HCT116 (cell line): ENCODE measurements at regions not wholly inside any gene's neighbourhood (a gene's known extent, or its start where the extent isn't known, plus 50 kb on each side); places are given as distances from the start of the nearest gene placed in this dataset.

ENCODE experiments used
- ATAC-seq: fragments of 200-7000 bp; cut with Tn5 transposase; 2 replicates; pipeline ENCODE4 v1.9.1; 2020; ENCODE audit warnings: mild to moderate bottlenecking, moderate library complexity
- BruUV-seq: library from RNA; stranded (reverse); fragments of 400-500 nt; replicated peaks from 2 replicates; lab custom pipeline; 2021; lab: Mats Ljungman, UMichigan
- CTCF ChIA-PET: fragments of 300-600 bp; sonication (Branson Sonifier 250); formaldehyde crosslinking; loops from one replicate; lab custom pipeline; 2021; ENCODE audit warnings: antibody characterized with exemption; lab: Charles Lee
- POLR2A ChIA-PET: fragments of 300-600, 350-600 bp; sonication (Branson Sonifier 250); formaldehyde crosslinking; loops from one replicate; lab custom pipeline; 2021; ENCODE audit warnings: antibody characterized with exemption; lab: Charles Lee
- RAD21 ChIA-PET, 2 experiments: fragments of 300-600 bp; sonication (Branson Sonifier 250); formaldehyde crosslinking; loops; one replicate each; lab custom pipeline; 2023; ENCODE audit warnings: low total read pairs in 2 of 2; ENCODE audit not compliant: uncharacterized antibody in 2 of 2, unreplicated experiment in 2 of 2, low non-redundant PET in 1 of 2; lab: Charles Lee
- DNase-seq: peaks from one replicate; pipeline ENCODE4 v3.0.0-alpha.2; 2010; ENCODE audit warnings: low read depth, low spot score
- H2AFZ ChIP-seq: fragments of 200-600 bp; shearing (Covaris generic), sonication (generic); 2 replicates; pipeline ENCODE4 v1.6.1; 2017; ENCODE audit warnings: low read depth, mixed run types, mixed read lengths, antibody characterized with exemption, low read length; ENCODE audit not compliant: poor library complexity, severe bottlenecking
- H3K27ac ChIP-seq: 2 replicates; pipeline ENCODE4 v1.5.1; 2012; ENCODE audit warnings: low read depth, low read length
- H3K27me3 ChIP-seq: fragments of 200-600 bp; sonication (generic); 2 replicates; pipeline ENCODE4 v1.6.1; 2016; ENCODE audit warnings: mixed run types, low read length, mixed read lengths; ENCODE audit not compliant: insufficient read depth
- H3K36me3 ChIP-seq, 2 experiments: fragments of 200-500 bp in 1 of 2; fragments of 200-600 bp in 1 of 2; sonication (Bioruptor generic) in 1 of 2; sonication (generic) in 1 of 2; 2 replicates each; pipeline versions ENCODE4 v1.5.1 to v1.6.1; 2014 to 2016; ENCODE audit warnings: low read length in 2 of 2, inconsistent platforms in 1 of 2, mixed read lengths in 1 of 2, mixed run types in 1 of 2; ENCODE audit not compliant: insufficient read depth in 2 of 2, control insufficient read depth in 1 of 2
- H3K4me1 ChIP-seq, 2 experiments: fragments of 200-600 bp in 1 of 2; sonication (generic) in 1 of 2; 2 replicates each; pipeline versions ENCODE4 v1.5.1 to v1.6.1; 2012 to 2017; ENCODE audit warnings: low read length in 2 of 2, inconsistent platforms in 1 of 2, mild to moderate bottlenecking in 1 of 2, mixed read lengths in 1 of 2, mixed run types in 1 of 2, moderate library complexity in 1 of 2; ENCODE audit not compliant: insufficient read depth in 2 of 2, control insufficient read depth in 1 of 2
- H3K4me2 ChIP-seq: fragments of 200-600 bp; sonication (generic); 2 replicates; pipeline ENCODE4 v1.6.1; 2017; ENCODE audit warnings: mixed run types, low read length, mixed read lengths
- H3K4me3 ChIP-seq, 2 experiments: fragments of 200-600 bp in 1 of 2; sonication (generic) in 1 of 2; replicated peaks in 1 of 2; 2 replicates each; pipeline ENCODE4 v1.5.1; 2011 to 2016; ENCODE audit warnings: low read length in 2 of 2, control low read depth in 1 of 2, low read depth in 1 of 2, mild to moderate bottlenecking in 1 of 2, mixed read lengths in 1 of 2, mixed run types in 1 of 2
- H3K79me2 ChIP-seq: fragments of 200-600 bp; sonication (generic); 2 replicates; pipeline ENCODE4 v1.6.1; 2017; ENCODE audit warnings: mild to moderate bottlenecking, mixed run types, low read length, moderate library complexity, mixed read lengths; ENCODE audit not compliant: insufficient read depth
- H3K9ac ChIP-seq: fragments of 200-600 bp; sonication (generic); 2 replicates; pipeline ENCODE4 v1.6.1; 2016; ENCODE audit warnings: low read length, mixed read lengths
- H3K9me2 ChIP-seq: fragments of 200-600 bp; sonication (generic), shearing (Covaris generic); 2 replicates; pipeline ENCODE4 v1.6.1; 2017; ENCODE audit warnings: mixed run types, mild to moderate bottlenecking, moderate library complexity; ENCODE audit not compliant: insufficient read depth
- H3K9me3 ChIP-seq, 2 experiments: fragments of 200-500 bp in 1 of 2; fragments of 200-600 bp in 1 of 2; sonication (Bioruptor generic) in 1 of 2; sonication (generic) in 1 of 2; 2 replicates each; pipeline ENCODE4 v1.6.1; 2014 to 2017; ENCODE audit warnings: low read length in 2 of 2, mixed read lengths in 2 of 2, inconsistent platforms in 1 of 2, low read depth in 1 of 2, mild to moderate bottlenecking in 1 of 2, mixed run types in 1 of 2, moderate library complexity in 1 of 2; ENCODE audit not compliant: control insufficient read depth in 1 of 2, insufficient read depth in 1 of 2
- H4K20me1 ChIP-seq: fragments of 200-600 bp; sonication (generic), shearing (Covaris generic); 2 replicates; pipeline ENCODE4 v1.6.1; 2017; ENCODE audit warnings: mixed run types, mild to moderate bottlenecking, moderate library complexity; ENCODE audit not compliant: insufficient read depth
- ATF3 ChIP-seq: IDR thresholded peaks from 2 replicates; pipeline ENCODE4 v1.6.1; 2012
- CBX3 ChIP-seq: IDR thresholded peaks from 2 replicates; pipeline ENCODE4 v1.6.1; 2012; ENCODE audit warnings: low read depth
- CEBPB ChIP-seq: IDR thresholded peaks from 2 replicates; pipeline ENCODE4 v1.6.1; 2012; ENCODE audit warnings: low read depth
- EGR1 ChIP-seq: IDR thresholded peaks from 2 replicates; pipeline ENCODE4 v1.6.1; 2012; ENCODE audit warnings: low read depth
- ELF1 ChIP-seq: IDR thresholded peaks from 2 replicates; pipeline ENCODE4 v1.6.1; 2012; ENCODE audit warnings: low read depth, borderline replicate concordance
- EZH2 ChIP-seq: fragments of 200-600 bp; sonication (generic); IDR thresholded peaks from 2 replicates; pipeline ENCODE4 v1.6.1; 2017; ENCODE audit warnings: antibody characterized with exemption, mixed run types
- JUND ChIP-seq: IDR thresholded peaks from 2 replicates; pipeline ENCODE4 v1.6.1; 2012
- MAX ChIP-seq: IDR thresholded peaks from 2 replicates; pipeline ENCODE4 v1.6.1; 2012
- POLR2A ChIP-seq: IDR thresholded peaks from 2 replicates; pipeline ENCODE4 v1.7.0; 2011; ENCODE audit warnings: borderline replicate concordance; ENCODE audit not compliant: insufficient read depth, insufficient read length; ENCODE audit errors: extremely low read depth
- RAD21 ChIP-seq: IDR thresholded peaks from 2 replicates; pipeline ENCODE4 v1.6.1; 2012; ENCODE audit warnings: low read depth, mild to moderate bottlenecking
- SP1 ChIP-seq: IDR thresholded peaks from 2 replicates; pipeline ENCODE4 v1.6.1; 2012; ENCODE audit warnings: low read depth
- SRF ChIP-seq: IDR thresholded peaks from 2 replicates; pipeline ENCODE4 v1.6.1; 2012; ENCODE audit warnings: low read depth
- ZBTB33 ChIP-seq: IDR thresholded peaks from 2 replicates; pipeline ENCODE4 v1.6.1; 2011; ENCODE audit warnings: mild to moderate bottlenecking, low read length, moderate library complexity; ENCODE audit not compliant: insufficient replicate concordance; ENCODE audit errors: extremely low read depth
- ZFX ChIP-seq: fragments of 450-650 bp; IDR thresholded peaks from 2 replicates; pipeline ENCODE4 v1.6.1; 2017
- intact Hi-C: fragments of 100-400 bp; cut with micrococcal nuclease; formaldehyde crosslinking; loops from 2 replicates; pipeline ENCODE4 v1.10.0; 2022

- no peaks in the 10 kb centered on the region for H4K20me1 ChIP-seq
- ATAC-seq (no peak), DNase-seq (no peak)
- H3K4me3 ChIP-seq = no peak overlapping the region
- TF ChIP-seq JUND (no peak), EZH2 (no peak), ELF1 (no peak), EGR1 (no peak), CEBPB (no peak), CBX3 (no peak), SP1 (no peak), ZBTB33 (no peak), POLR2A (no peak), RAD21 (no peak), ATF3 (no peak), ZFX (no peak), SRF (no peak), MAX (no peak)
- H3K4me1 ChIP-seq = no peaks in the 10 kb centered on the region
- no peak overlapping the region for H2AFZ ChIP-seq
- CTCF ChIA-PET = no interaction called here
- no peaks in the 10 kb centered on the region for H3K27me3 ChIP-seq
- H3K27ac ChIP-seq = no peak overlapping the region
- RAD21 ChIA-PET = no interaction called here
- no peak overlapping the region for H3K9ac ChIP-seq
- no TSS peak for BruUV-seq
- no peaks in the 10 kb centered on the region for H3K9me3 ChIP-seq
- H3K9me2 ChIP-seq = no peaks in the 10 kb centered on the region
- POLR2A ChIA-PET = no interaction called here
- no peak overlapping the region for H3K4me2 ChIP-seq
- no peaks in the 10 kb centered on the region for H3K36me3 ChIP-seq
- intact Hi-C loops = no loop called here
- no peaks in the 10 kb centered on the region for H3K79me2 ChIP-seq
These were observed 183.3 kb upstream of the JUN start for GRCh38 chr1:58966917-58967740.
